Muscle of back (tissue), 3 donors: ENCODE measurements at regions not wholly inside any gene's neighbourhood (a gene's known extent, or its start where the extent isn't known, plus 50 kb on each side); places are given as distances from the start of the nearest gene placed in this dataset.
"Not testable (repeated sequence)": the region's sequence is repeated elsewhere in the genome, so short reads cannot be mapped to it uniquely, and the experiment has no call there.

ENCODE experiments used
- DNase-seq, 3 donors: peaks; one replicate each; pipeline versions ENCODE4 v3.0.0 to v3.0.0-alpha.2; 2013

- DNase-seq = peak in 1 of 3 donors; percentile 7
These were observed 513.6 kb upstream of the PITX2 start for GRCh38 chr4:111136438-111136837.

- no peak for DNase-seq
These were observed 514.1 kb upstream of the PITX2 start for GRCh38 chr4:111136967-111137366.

GRCh38 chr4:111143510-111143909 lies 520.6 kb upstream of the PITX2 start:
- no peak for DNase-seq

GRCh38 chr4:111154934-111155333 lies 532.1 kb upstream of the PITX2 start:
- no peak for DNase-seq

- not testable (repeated sequence) for DNase-seq
These were observed 541.7 kb upstream of the PITX2 start for GRCh38 chr4:111164556-111164955.

GRCh38 chr4:111174331-111174730 lies 551.5 kb upstream of the PITX2 start:
- peak in 1 of 3 donors; percentile 18 for DNase-seq

- DNase-seq = no peak
These were observed 555.4 kb upstream of the PITX2 start for GRCh38 chr4:111178231-111178630.

- DNase-seq = no peak
These were observed 564.2 kb upstream of the PITX2 start for GRCh38 chr4:111187108-111187507.

- no peak for DNase-seq
These were observed 575.6 kb upstream of the PITX2 start for GRCh38 chr4:111198446-111198845.

- DNase-seq = peak in 1 of 3 donors; percentile 17
These were observed 581.9 kb upstream of the PITX2 start for GRCh38 chr4:111204797-111205196.

- no peak for DNase-seq
These were observed 586.1 kb upstream of the PITX2 start for GRCh38 chr4:111208970-111209369.

- no peak for DNase-seq
These were observed 586.8 kb upstream of the PITX2 start for GRCh38 chr4:111209706-111210105.

GRCh38 chr4:111210595-111210994 lies 587.7 kb upstream of the PITX2 start:
- no peak for DNase-seq

- DNase-seq = no peak
These were observed 590.7 kb upstream of the PITX2 start for GRCh38 chr4:111213531-111213930.

- peak in 1 of 3 donors; percentile 2 for DNase-seq
These were observed 591.5 kb upstream of the PITX2 start for GRCh38 chr4:111214371-111214770.

- DNase-seq = no peak
These were observed 592.9 kb upstream of the PITX2 start for GRCh38 chr4:111215755-111216154.

GRCh38 chr4:111216791-111217190 lies 593.9 kb upstream of the PITX2 start:
- DNase-seq = no peak

- DNase-seq = no peak
These were observed 598.5 kb upstream of the PITX2 start for GRCh38 chr4:111221371-111221770.

- DNase-seq = peak in 1 of 3 donors; percentile 10
These were observed 605.5 kb upstream of the PITX2 start for GRCh38 chr4:111228396-111228795.

- DNase-seq = no peak
These were observed 606.0 kb upstream of the PITX2 start for GRCh38 chr4:111228874-111229273.

- no peak for DNase-seq
These were observed 607.4 kb upstream of the PITX2 start for GRCh38 chr4:111230265-111230664.

- DNase-seq = no peak
These were observed 608.4 kb upstream of the PITX2 start for GRCh38 chr4:111231281-111231680.

GRCh38 chr4:111234939-111235338 lies 612.1 kb upstream of the PITX2 start:
- no peak for DNase-seq

GRCh38 chr4:111263836-111264235 lies 641.0 kb upstream of the PITX2 start:
- DNase-seq = no peak

- DNase-seq = no peak
These were observed 644.1 kb upstream of the PITX2 start for GRCh38 chr4:111266937-111267336.
